ENCODE measurements at regions not wholly inside any gene's neighbourhood (a gene's known extent, or its start where the extent isn't known, plus 50 kb on each side); places are given as distances from the start of the nearest gene placed in this dataset.

DNA sequence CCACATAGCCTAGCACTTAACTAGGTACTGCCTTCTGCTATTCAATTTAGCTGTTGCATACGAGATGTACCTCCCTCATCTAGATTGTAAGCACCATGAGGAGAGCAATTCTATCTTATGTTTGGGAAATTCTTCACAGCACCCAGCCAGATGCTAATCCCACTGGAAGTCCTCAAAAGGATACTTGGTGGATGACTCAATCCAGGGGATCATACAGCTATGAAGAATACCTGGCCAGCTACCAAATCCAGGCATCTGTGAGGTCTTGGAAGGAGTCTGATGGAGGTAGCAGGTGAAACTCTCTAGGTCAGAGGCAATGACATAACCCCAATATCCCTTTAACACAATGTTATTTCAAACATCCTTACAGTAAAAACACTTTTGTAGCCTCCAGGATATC, 167.8 kb upstream of the NCAM1 start:
- TF ChIP-seq, protein P1, sequence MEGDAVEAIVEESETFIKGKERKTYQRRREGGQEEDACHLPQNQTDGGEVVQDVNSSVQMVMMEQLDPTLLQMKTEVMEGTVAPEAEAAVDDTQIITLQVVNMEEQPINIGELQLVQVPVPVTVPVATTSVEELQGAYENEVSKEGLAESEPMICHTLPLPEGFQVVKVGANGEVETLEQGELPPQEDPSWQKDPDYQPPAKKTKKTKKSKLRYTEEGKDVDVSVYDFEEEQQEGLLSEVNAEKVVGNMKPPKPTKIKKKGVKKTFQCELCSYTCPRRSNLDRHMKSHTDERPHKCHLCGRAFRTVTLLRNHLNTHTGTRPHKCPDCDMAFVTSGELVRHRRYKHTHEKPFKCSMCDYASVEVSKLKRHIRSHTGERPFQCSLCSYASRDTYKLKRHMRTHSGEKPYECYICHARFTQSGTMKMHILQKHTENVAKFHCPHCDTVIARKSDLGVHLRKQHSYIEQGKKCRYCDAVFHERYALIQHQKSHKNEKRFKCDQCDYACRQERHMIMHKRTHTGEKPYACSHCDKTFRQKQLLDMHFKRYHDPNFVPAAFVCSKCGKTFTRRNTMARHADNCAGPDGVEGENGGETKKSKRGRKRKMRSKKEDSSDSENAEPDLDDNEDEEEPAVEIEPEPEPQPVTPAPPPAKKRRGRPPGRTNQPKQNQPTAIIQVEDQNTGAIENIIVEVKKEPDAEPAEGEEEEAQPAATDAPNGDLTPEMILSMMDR (IDR thresholded peaks at IDR 0.05): no peak
- no peak for TF ChIP-seq POLR2A (IDR thresholded peaks at IDR 0.05)

Measured in vagina (tissue), 2 donors.